ENCODE measurements at regions not wholly inside any gene's neighbourhood (a gene's known extent, or its start where the extent isn't known, plus 50 kb on each side); places are given as distances from the start of the nearest gene placed in this dataset.

DNA sequence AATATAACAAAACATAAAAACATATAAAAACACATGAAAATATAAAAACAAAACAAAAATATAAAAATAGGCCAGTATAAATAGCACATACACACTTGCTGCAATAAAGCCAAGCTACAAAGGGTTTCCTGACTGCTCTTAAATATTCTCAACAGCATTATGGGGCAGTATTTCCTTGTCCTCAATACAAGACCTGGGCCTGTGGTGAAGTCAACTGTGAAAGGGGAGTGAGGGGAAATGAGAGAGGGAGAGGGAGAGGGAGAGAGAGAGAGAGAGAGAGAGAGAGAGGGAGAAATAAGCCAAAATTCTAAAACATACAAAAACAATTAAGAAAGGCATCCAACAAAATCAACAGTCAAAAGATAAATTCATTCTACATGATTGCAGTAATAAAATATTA is 82.6 kb upstream of the NEDD4L start:
- Histone ChIP-seq H4K8ac (ENCODE audit: low read depth, low read length) (no peak overlapping the region), H3K27ac (replicated peaks; ENCODE audit: low read length) (no peak overlapping the region), H2AK5ac (ENCODE audit: low read depth, low read length) (no peak overlapping the region), H3K23ac (ENCODE audit: low read depth, low read length, poor library complexity) (no peak overlapping the region), H3K9ac (ENCODE audit: low read depth, low read length, poor library complexity) (no peak overlapping the region), H3K9me3 (replicated peaks in 1 of 2; ENCODE audit: control insufficient read depth in 2 of 2, insufficient read depth in 1 of 2, low read depth in 1 of 2, low read length in 2 of 2) (no peaks in the 10 kb centered on the region), H3K4me1 (ENCODE audit: control insufficient read depth in 2 of 2, insufficient read depth in 1 of 2, low read depth in 1 of 2, low read length in 2 of 2) (no peaks in the 10 kb centered on the region), H3K14ac (ENCODE audit: low read length) (no peak overlapping the region), H2BK15ac (ENCODE audit: low read length) (no peak overlapping the region), H3K4me3 (ENCODE audit: low read length in 2 of 2) (no peak overlapping the region), H3K4me2 (ENCODE audit: insufficient read depth, low read length, poor library complexity, severe bottlenecking) (no peak overlapping the region), H3K27me3 (ENCODE audit: control insufficient read depth in 3 of 3, insufficient read depth in 3 of 3, low read depth in 1 of 3, low read length in 3 of 3) (no peaks in the 10 kb centered on the region), H3K18ac (ENCODE audit: low read length) (no peak overlapping the region), H3K4ac (ENCODE audit: low read length) (no peak overlapping the region), H2BK5ac (ENCODE audit: low read length) (no peak overlapping the region), H3K79me1 (ENCODE audit: low read depth, low read length) (no peaks in the 10 kb centered on the region), H2AFZ (ENCODE audit: low read length) (no peak overlapping the region), H2BK12ac (ENCODE audit: low read length) (no peak overlapping the region), H3K36me3 (replicated peaks in 1 of 2; ENCODE audit: control insufficient read depth in 2 of 2, insufficient read depth in 2 of 2, low read length in 2 of 2) (no peaks in the 10 kb centered on the region), H4K91ac (ENCODE audit: low read depth, low read length, poor library complexity) (no peak overlapping the region), H2BK120ac (ENCODE audit: low read depth, low read length) (no peak overlapping the region)
- no peak for DNase-seq (ENCODE audit: low spot score)

DNA sequence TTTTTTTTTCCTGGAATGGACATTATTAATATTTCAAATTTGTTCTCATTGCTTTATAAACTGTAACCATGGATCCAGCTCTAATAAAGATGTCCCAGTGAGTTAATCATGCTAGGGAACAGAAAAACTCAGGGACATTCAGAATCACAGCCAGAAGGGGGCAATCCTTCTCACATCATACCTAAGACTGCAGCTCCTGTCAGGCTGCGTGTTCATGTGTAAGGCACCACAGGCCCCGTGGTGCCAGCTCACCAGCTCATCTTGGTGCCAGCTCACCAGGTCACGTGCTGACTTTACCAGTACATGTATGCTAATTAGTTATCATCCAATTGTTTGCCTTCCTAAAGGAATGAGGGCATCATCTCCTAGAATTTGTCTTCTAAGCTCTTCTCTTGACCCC is 84.7 kb upstream of the NEDD4L start:
- no peak overlapping the region for H3K4ac ChIP-seq (ENCODE audit: low read length)
- H2AFZ ChIP-seq (ENCODE audit: low read length), result no peak overlapping the region
- no peak overlapping the region for H3K23ac ChIP-seq (ENCODE audit: low read depth, low read length, poor library complexity)
- H3K9me3 ChIP-seq (replicated peaks in 1 of 2; ENCODE audit: control insufficient read depth in 2 of 2, insufficient read depth in 1 of 2, low read depth in 1 of 2, low read length in 2 of 2), result no peaks in the 10 kb centered on the region
- WGBS, 2 donors (ENCODE audit: extremely low coverage in 2 of 2, insufficient read length in 2 of 2, insufficient replicate concordance in 1 of 2), result no CpG with 5 or more reads among the region's 3 CpGs
- H3K27me3 ChIP-seq (ENCODE audit: control insufficient read depth in 3 of 3, insufficient read depth in 3 of 3, low read depth in 1 of 3, low read length in 3 of 3), result peaks cover 0 to 10% (median 0%) of the 10 kb centered on the region in 3 experiments
- no peak overlapping the region for H3K4me3 ChIP-seq (ENCODE audit: low read length in 2 of 2)
- no peak overlapping the region for H4K91ac ChIP-seq (ENCODE audit: low read depth, low read length, poor library complexity)
- no peak overlapping the region for H4K8ac ChIP-seq (ENCODE audit: low read depth, low read length)
- no peak overlapping the region for H3K27ac ChIP-seq (replicated peaks; ENCODE audit: low read length)
- no peak overlapping the region for H3K4me2 ChIP-seq (ENCODE audit: insufficient read depth, low read length, poor library complexity, severe bottlenecking)
- no peaks in the 10 kb centered on the region for H3K79me1 ChIP-seq (ENCODE audit: low read depth, low read length)
- no peak overlapping the region for H2AK5ac ChIP-seq (ENCODE audit: low read depth, low read length)
- no peak overlapping the region for H2BK5ac ChIP-seq (ENCODE audit: low read length)
- no peak overlapping the region for H2BK15ac ChIP-seq (ENCODE audit: low read length)
- no peak overlapping the region for H3K14ac ChIP-seq (ENCODE audit: low read length)
- peak; percentile 17 for DNase-seq (ENCODE audit: low spot score)
- no peak overlapping the region for H3K9ac ChIP-seq (ENCODE audit: low read depth, low read length, poor library complexity)
- no peak overlapping the region for H3K18ac ChIP-seq (ENCODE audit: low read length)
- no peaks in the 10 kb centered on the region for H3K36me3 ChIP-seq (replicated peaks in 1 of 2; ENCODE audit: control insufficient read depth in 2 of 2, insufficient read depth in 2 of 2, low read length in 2 of 2)
- H2BK12ac ChIP-seq (ENCODE audit: low read length), result no peak overlapping the region
- H2BK120ac ChIP-seq (ENCODE audit: low read depth, low read length), result no peak overlapping the region
- H3K4me1 ChIP-seq (ENCODE audit: control insufficient read depth in 2 of 2, insufficient read depth in 1 of 2, low read depth in 1 of 2, low read length in 2 of 2), result no peaks in the 10 kb centered on the region

DNA sequence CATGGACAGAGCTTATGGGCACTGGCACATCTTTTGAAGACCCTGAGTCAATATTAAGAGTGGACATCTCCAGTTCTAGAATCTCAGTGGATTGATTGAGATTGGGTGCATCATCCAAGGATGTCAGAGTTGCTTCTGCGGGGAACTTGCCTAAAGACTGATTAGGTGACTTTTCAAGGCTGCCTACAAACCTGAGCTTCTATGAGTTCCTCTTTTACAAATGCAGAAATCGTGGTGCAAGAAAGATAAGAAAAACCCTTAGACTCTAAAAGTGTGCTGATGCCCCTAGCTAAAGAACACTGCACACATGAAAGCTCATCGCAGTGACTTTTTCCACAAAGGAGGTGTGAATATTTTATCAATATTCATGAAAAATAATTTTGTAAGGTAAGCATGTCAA is 86.8 kb upstream of the NEDD4L start:
- no CpG with 5 or more reads among the region's 3 CpGs for WGBS, 2 donors (ENCODE audit: extremely low coverage in 2 of 2, insufficient read length in 2 of 2, insufficient replicate concordance in 1 of 2)

DNA sequence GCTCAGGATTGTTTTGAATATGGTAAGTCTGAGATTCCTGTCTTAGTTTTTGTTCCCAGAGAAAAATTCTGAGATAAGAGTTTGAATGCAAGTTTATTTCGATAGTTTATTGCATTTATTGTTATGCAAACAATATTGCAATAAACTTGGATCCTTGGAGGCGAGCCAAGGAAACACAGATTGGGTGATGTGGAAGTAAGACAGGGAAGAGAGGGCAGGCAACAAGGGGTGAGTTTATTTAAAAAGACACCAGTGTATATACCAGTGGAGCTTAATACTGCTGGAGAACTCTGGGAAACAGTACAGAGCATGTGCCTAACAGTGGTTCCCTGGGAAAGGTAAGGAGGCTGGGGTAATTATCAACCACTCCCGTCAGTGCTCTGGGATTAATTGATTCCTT is 87.5 kb upstream of the NEDD4L start:
- H3K27ac ChIP-seq (replicated peaks; ENCODE audit: low read length), result no peak overlapping the region
- H3K9ac ChIP-seq (ENCODE audit: low read depth, low read length, poor library complexity), result no peak overlapping the region
- H2BK12ac ChIP-seq (ENCODE audit: low read length), result no peak overlapping the region
- H2AFZ ChIP-seq (ENCODE audit: low read length), result no peak overlapping the region
- H3K36me3 ChIP-seq (replicated peaks in 1 of 2; ENCODE audit: control insufficient read depth in 2 of 2, insufficient read depth in 2 of 2, low read length in 2 of 2), result no peaks in the 10 kb centered on the region
- H4K8ac ChIP-seq (ENCODE audit: low read depth, low read length), result no peak overlapping the region
- DNase-seq (ENCODE audit: low spot score), result no peak
- no peak overlapping the region for H2AK5ac ChIP-seq (ENCODE audit: low read depth, low read length)
- no peak overlapping the region for H3K18ac ChIP-seq (ENCODE audit: low read length)
- H3K27me3 ChIP-seq (ENCODE audit: control insufficient read depth in 3 of 3, insufficient read depth in 3 of 3, low read depth in 1 of 3, low read length in 3 of 3), result peaks cover 0 to 14% (median 0%) of the 10 kb centered on the region in 3 experiments
- H2BK120ac ChIP-seq (ENCODE audit: low read depth, low read length), result no peak overlapping the region
- H3K4me2 ChIP-seq (ENCODE audit: insufficient read depth, low read length, poor library complexity, severe bottlenecking), result no peak overlapping the region
- H3K4ac ChIP-seq (ENCODE audit: low read length), result no peak overlapping the region
- H3K14ac ChIP-seq (ENCODE audit: low read length), result no peak overlapping the region
- H2BK15ac ChIP-seq (ENCODE audit: low read length), result no peak overlapping the region
- H3K4me1 ChIP-seq (ENCODE audit: control insufficient read depth in 2 of 2, insufficient read depth in 1 of 2, low read depth in 1 of 2, low read length in 2 of 2), result no peaks in the 10 kb centered on the region
- no peak overlapping the region for H3K4me3 ChIP-seq (ENCODE audit: low read length in 2 of 2)
- no peak overlapping the region for H3K23ac ChIP-seq (ENCODE audit: low read depth, low read length, poor library complexity)
- no CpG with 5 or more reads among the region's 3 CpGs for WGBS, 2 donors (ENCODE audit: extremely low coverage in 2 of 2, insufficient read length in 2 of 2, insufficient replicate concordance in 1 of 2)
- no peak overlapping the region for H4K91ac ChIP-seq (ENCODE audit: low read depth, low read length, poor library complexity)
- H2BK5ac ChIP-seq (ENCODE audit: low read length), result no peak overlapping the region
- H3K79me1 ChIP-seq (ENCODE audit: low read depth, low read length), result no peaks in the 10 kb centered on the region
- H3K9me3 ChIP-seq (replicated peaks in 1 of 2; ENCODE audit: control insufficient read depth in 2 of 2, insufficient read depth in 1 of 2, low read depth in 1 of 2, low read length in 2 of 2), result no peaks in the 10 kb centered on the region

More for the DNA sequence above, 86.8 kb upstream of the NEDD4L start:
- no peaks in the 10 kb centered on the region for H3K79me1 ChIP-seq (ENCODE audit: low read depth, low read length)
- H4K8ac ChIP-seq (ENCODE audit: low read depth, low read length), result no peak overlapping the region
- no peaks in the 10 kb centered on the region for H3K4me1 ChIP-seq (ENCODE audit: control insufficient read depth in 2 of 2, insufficient read depth in 1 of 2, low read depth in 1 of 2, low read length in 2 of 2)
- H3K36me3 ChIP-seq (replicated peaks in 1 of 2; ENCODE audit: control insufficient read depth in 2 of 2, insufficient read depth in 2 of 2, low read length in 2 of 2), result no peaks in the 10 kb centered on the region
- no peak overlapping the region for H2BK12ac ChIP-seq (ENCODE audit: low read length)
- DNase-seq (ENCODE audit: low spot score), result no peak
- H3K18ac ChIP-seq (ENCODE audit: low read length), result no peak overlapping the region
- H3K4ac ChIP-seq (ENCODE audit: low read length), result no peak overlapping the region
- no peak overlapping the region for H3K23ac ChIP-seq (ENCODE audit: low read depth, low read length, poor library complexity)
- no peak overlapping the region for H4K91ac ChIP-seq (ENCODE audit: low read depth, low read length, poor library complexity)
- no peak overlapping the region for H3K27ac ChIP-seq (replicated peaks; ENCODE audit: low read length)
- no peak overlapping the region for H3K4me2 ChIP-seq (ENCODE audit: insufficient read depth, low read length, poor library complexity, severe bottlenecking)
- no peaks in the 10 kb centered on the region for H3K9me3 ChIP-seq (replicated peaks in 1 of 2; ENCODE audit: control insufficient read depth in 2 of 2, insufficient read depth in 1 of 2, low read depth in 1 of 2, low read length in 2 of 2)
- H2AK5ac ChIP-seq (ENCODE audit: low read depth, low read length), result no peak overlapping the region
- H3K4me3 ChIP-seq (ENCODE audit: low read length in 2 of 2), result no peak overlapping the region
- no peak overlapping the region for H2BK5ac ChIP-seq (ENCODE audit: low read length)
- H2AFZ ChIP-seq (ENCODE audit: low read length), result no peak overlapping the region
- H2BK15ac ChIP-seq (ENCODE audit: low read length), result no peak overlapping the region
- no peak overlapping the region for H3K14ac ChIP-seq (ENCODE audit: low read length)
- H2BK120ac ChIP-seq (ENCODE audit: low read depth, low read length), result no peak overlapping the region
- no peak overlapping the region for H3K9ac ChIP-seq (ENCODE audit: low read depth, low read length, poor library complexity)
- peaks cover 0 to 14% (median 0%) of the 10 kb centered on the region in 3 experiments for H3K27me3 ChIP-seq (ENCODE audit: control insufficient read depth in 3 of 3, insufficient read depth in 3 of 3, low read depth in 1 of 3, low read length in 3 of 3)
